BJ (cell line): ENCODE measurements at regions not wholly inside any gene's neighbourhood (a gene's known extent, or its start where the extent isn't known, plus 50 kb on each side); places are given as distances from the start of the nearest gene placed in this dataset.

Source experiments
- CTCF ChIA-PET: fragments of 350-600 bp; formaldehyde crosslinking; extraction: SDS; loops from one replicate; lab custom pipeline; 2021; ENCODE audit warnings: antibody characterized with exemption, inconsistent platforms; lab: Yijun Ruan, JAX
- POLR2A ChIA-PET: fragments of 300-600 bp; sonication (Branson Sonifier 250); formaldehyde crosslinking; extraction: SDS; loops from one replicate; lab custom pipeline; 2021; ENCODE audit warnings: antibody characterized with exemption; lab: Charles Lee
- DNase-seq: peaks from one replicate; pipeline ENCODE4 v3.0.0-alpha.2; 2011; ENCODE audit warnings: low read depth
- H3K27me3 ChIP-seq: 2 replicates; pipeline ENCODE4 v1.6.0; 2011; ENCODE audit warnings: low read length; ENCODE audit not compliant: control insufficient read depth, insufficient read depth
- H3K36me3 ChIP-seq: 2 replicates; pipeline ENCODE4 v1.5.1; 2011; ENCODE audit warnings: low read length; ENCODE audit not compliant: control insufficient read depth, insufficient read depth
- H3K4me3 ChIP-seq: 2 replicates; pipeline ENCODE4 v1.5.1; 2011; ENCODE audit warnings: low read depth, mild to moderate bottlenecking, control low read depth, low read length
- TF ChIP-seq, protein P1 (sequence below): IDR thresholded peaks from 2 replicates; pipeline ENCODE4 v1.5.1; 2011; ENCODE audit warnings: low read depth, mild to moderate bottlenecking, control low read depth, inconsistent platforms, low read length, moderate library complexity; ENCODE audit not compliant: insufficient read depth

GRCh38 chr4:8775751-8776355 lies 95.8 kb downstream of the HMX1 start:
- Histone ChIP-seq H3K36me3 (no peaks in the 10 kb centered on the region), H3K27me3 (no peaks in the 10 kb centered on the region), H3K4me3 (no peak overlapping the region)
- ChIA-PET POLR2A (no interaction called here), CTCF (no interaction called here)
- TF ChIP-seq, protein P1, sequence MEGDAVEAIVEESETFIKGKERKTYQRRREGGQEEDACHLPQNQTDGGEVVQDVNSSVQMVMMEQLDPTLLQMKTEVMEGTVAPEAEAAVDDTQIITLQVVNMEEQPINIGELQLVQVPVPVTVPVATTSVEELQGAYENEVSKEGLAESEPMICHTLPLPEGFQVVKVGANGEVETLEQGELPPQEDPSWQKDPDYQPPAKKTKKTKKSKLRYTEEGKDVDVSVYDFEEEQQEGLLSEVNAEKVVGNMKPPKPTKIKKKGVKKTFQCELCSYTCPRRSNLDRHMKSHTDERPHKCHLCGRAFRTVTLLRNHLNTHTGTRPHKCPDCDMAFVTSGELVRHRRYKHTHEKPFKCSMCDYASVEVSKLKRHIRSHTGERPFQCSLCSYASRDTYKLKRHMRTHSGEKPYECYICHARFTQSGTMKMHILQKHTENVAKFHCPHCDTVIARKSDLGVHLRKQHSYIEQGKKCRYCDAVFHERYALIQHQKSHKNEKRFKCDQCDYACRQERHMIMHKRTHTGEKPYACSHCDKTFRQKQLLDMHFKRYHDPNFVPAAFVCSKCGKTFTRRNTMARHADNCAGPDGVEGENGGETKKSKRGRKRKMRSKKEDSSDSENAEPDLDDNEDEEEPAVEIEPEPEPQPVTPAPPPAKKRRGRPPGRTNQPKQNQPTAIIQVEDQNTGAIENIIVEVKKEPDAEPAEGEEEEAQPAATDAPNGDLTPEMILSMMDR = no peak
- DNase-seq = no peak

DNA sequence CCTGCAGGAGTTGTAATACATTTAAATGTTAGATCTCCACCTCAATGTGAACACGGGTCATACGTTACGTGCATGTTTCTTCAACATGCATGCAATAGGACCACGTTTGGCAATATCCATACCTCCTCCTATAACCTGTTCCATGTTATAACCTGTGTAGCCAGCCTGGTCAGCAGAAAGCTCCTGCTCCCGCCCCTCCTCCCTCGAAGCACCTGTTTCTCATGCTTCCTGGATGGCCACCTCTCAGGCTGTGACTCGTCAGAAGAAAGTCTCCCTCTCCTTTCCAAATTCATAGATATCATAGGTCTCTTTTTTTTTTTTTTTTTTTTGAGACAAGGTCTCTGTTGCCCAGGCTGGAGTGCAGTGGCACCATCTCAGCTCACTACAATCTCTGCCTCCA lies 96.5 kb downstream of the HMX1 start:
- Histone ChIP-seq H3K36me3 (no peaks in the 10 kb centered on the region), H3K27me3 (no peaks in the 10 kb centered on the region), H3K4me3 (no peak overlapping the region)
- TF ChIP-seq, protein P1 = no peak
- ChIA-PET POLR2A (no interaction called here), CTCF (interaction anchor here (1.3 kb wide), 1 partner anchor 142 kb away, joined by 3 read pairs; no protein-coding TSS in a partner anchor)
- no peak for DNase-seq

DNA sequence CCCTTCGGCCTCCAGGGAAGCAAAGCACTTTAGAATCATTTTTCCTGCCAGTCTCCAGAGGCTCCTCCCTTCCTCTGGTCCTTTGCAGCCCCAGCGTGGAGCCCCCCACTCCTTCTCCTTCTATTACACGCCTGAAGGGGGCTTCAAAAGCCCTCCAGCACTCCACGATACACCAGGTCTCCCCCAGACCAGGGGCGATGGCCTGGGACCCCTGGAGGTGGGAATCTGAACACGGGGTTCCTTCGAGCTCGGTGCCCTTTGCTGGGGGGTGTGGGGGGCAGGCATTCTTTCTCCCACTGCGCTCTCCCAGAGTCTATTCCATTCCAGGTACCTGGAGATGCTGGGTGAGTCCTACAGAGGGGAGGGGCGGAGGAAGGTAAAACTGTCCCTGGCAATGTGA lies 97.6 kb downstream of the HMX1 start:
- Histone ChIP-seq H3K27me3 (no peaks in the 10 kb centered on the region), H3K4me3 (no peak overlapping the region), H3K36me3 (no peaks in the 10 kb centered on the region)
- POLR2A ChIA-PET = no interaction called here
- no peak for DNase-seq
- TF ChIP-seq, protein P1 = no peak
- CTCF ChIA-PET = interaction anchor here (1.3 kb wide), 1 partner anchor 143 kb away, joined by 3 read pairs; no protein-coding TSS in a partner anchor

- no peak for DNase-seq
- CTCF ChIA-PET = no interaction called here
- Histone ChIP-seq H3K4me3 (no peak overlapping the region), H3K36me3 (no peaks in the 10 kb centered on the region), H3K27me3 (no peaks in the 10 kb centered on the region)
- POLR2A ChIA-PET = interaction anchor here (0.5 kb wide), 1 partner anchor 82 kb away, joined by 7 read pairs; no protein-coding TSS in a partner anchor
- TF ChIP-seq, protein P1 = no peak
Observed at GRCh38 chr4:8773124-8773931, 98.3 kb downstream of the HMX1 start.

- no peaks in the 10 kb centered on the region for H3K36me3 ChIP-seq
- no peak for DNase-seq
- H3K27me3 ChIP-seq = no peaks in the 10 kb centered on the region
- ChIA-PET POLR2A (no interaction called here), CTCF (no interaction called here)
- TF ChIP-seq, protein P1 = no peak
- no peak overlapping the region for H3K4me3 ChIP-seq
Observed at GRCh38 chr4:8772499-8773123, 99.0 kb downstream of the HMX1 start.
